ENCODE measurements at regions not wholly inside any gene's neighbourhood (a gene's known extent, or its start where the extent isn't known, plus 50 kb on each side); places are given as distances from the start of the nearest gene placed in this dataset.

GRCh38 chr1:87918398-87918797 lies 589.7 kb downstream of the LMO4 start:
- no peaks in the 10 kb centered on the region for H3K9me3 ChIP-seq
- no peak overlapping the region for H3K27ac ChIP-seq
- H3K36me3 ChIP-seq (replicated peaks in 1 of 2; ENCODE audit: insufficient read depth in 1 of 2, low read depth in 2 of 2): no peaks in the 10 kb centered on the region
- intact Hi-C loops (cut with DNase I): no loop called here
- no peak for TF ChIP-seq CTCF (IDR thresholded peaks at IDR 0.05)
- TF ChIP-seq POLR2A (IDR thresholded peaks at IDR 0.05): no peak
- H3K27me3 ChIP-seq: no peaks in the 10 kb centered on the region
- DNase-seq (no peak), ATAC-seq (no peak)
- WGBS, 2 donors: 35 to 45% methylated on average over 1 of the region's 1 CpG
- H3K4me3 ChIP-seq: no peak overlapping the region
- no peaks in the 10 kb centered on the region for H3K4me1 ChIP-seq

- Histone ChIP-seq H3K9me3 (no peaks in the 10 kb centered on the region), H3K27ac (no peak overlapping the region), H3K36me3 (replicated peaks in 1 of 2; ENCODE audit: insufficient read depth in 1 of 2, low read depth in 2 of 2) (no peaks in the 10 kb centered on the region), H3K27me3 (no peaks in the 10 kb centered on the region), H3K4me1 (no peaks in the 10 kb centered on the region), H3K4me3 (no peak overlapping the region)
- 76 to 83% methylated on average over 2 of the region's 2 CpGs for WGBS, 2 donors
- no peak for TF ChIP-seq CTCF (IDR thresholded peaks at IDR 0.05)
- no peak for TF ChIP-seq POLR2A (IDR thresholded peaks at IDR 0.05)
- ATAC-seq (no peak), DNase-seq (no peak)
- intact Hi-C loops (cut with DNase I): no loop called here
Observed at GRCh38 chr1:87922885-87923284, 594.2 kb downstream of the LMO4 start.

- intact Hi-C loops (cut with DNase I): no loop called here
- TF ChIP-seq POLR2A (IDR thresholded peaks at IDR 0.05) (no peak), CTCF (IDR thresholded peaks at IDR 0.05) (no peak)
- H3K4me3 ChIP-seq: no peak overlapping the region
- no peak for DNase-seq
- H3K27ac ChIP-seq: no peak overlapping the region
- ATAC-seq: no peak
- 90 to 94% methylated on average over 3 of the region's 3 CpGs for WGBS, 2 donors
- H3K36me3 ChIP-seq (replicated peaks in 1 of 2; ENCODE audit: insufficient read depth in 1 of 2, low read depth in 2 of 2): no peaks in the 10 kb centered on the region
- H3K4me1 ChIP-seq: no peaks in the 10 kb centered on the region
- H3K9me3 ChIP-seq: no peaks in the 10 kb centered on the region
- no peaks in the 10 kb centered on the region for H3K27me3 ChIP-seq
Observed at GRCh38 chr1:87926131-87926830, 597.6 kb downstream of the LMO4 start.

GRCh38 chr1:87926921-87927320 lies 598.2 kb downstream of the LMO4 start:
- Histone ChIP-seq H3K4me3 (no peak overlapping the region), H3K9me3 (no peaks in the 10 kb centered on the region), H3K36me3 (replicated peaks in 1 of 2; ENCODE audit: insufficient read depth in 1 of 2, low read depth in 2 of 2) (no peaks in the 10 kb centered on the region), H3K27ac (no peak overlapping the region), H3K4me1 (no peaks in the 10 kb centered on the region), H3K27me3 (no peaks in the 10 kb centered on the region)
- intact Hi-C loops (cut with DNase I): no loop called here
- 93 to 97% methylated on average over 1 of the region's 1 CpG for WGBS, 2 donors
- ATAC-seq (no peak), DNase-seq (no peak)
- TF ChIP-seq CTCF (IDR thresholded peaks at IDR 0.05) (no peak), POLR2A (IDR thresholded peaks at IDR 0.05) (no peak)

All from body of pancreas (tissue), 4 donors.